VCaP (cell line): ENCODE measurements at regions not wholly inside any gene's neighbourhood (a gene's known extent, or its start where the extent isn't known, plus 50 kb on each side); places are given as distances from the start of the nearest gene placed in this dataset.

Experiments used
- H3K27ac ChIP-seq: fragments of 450-650 bp; 2 replicates; pipeline ENCODE4 v1.5.1; 2017
- TF ChIP-seq, protein P1 (sequence below): fragments of 450-650 bp; conservative IDR thresholded peaks from 2 replicates; pipeline ENCODE4 v1.5.1; 2017; ENCODE audit warnings: mild to moderate bottlenecking, moderate library complexity

DNA sequence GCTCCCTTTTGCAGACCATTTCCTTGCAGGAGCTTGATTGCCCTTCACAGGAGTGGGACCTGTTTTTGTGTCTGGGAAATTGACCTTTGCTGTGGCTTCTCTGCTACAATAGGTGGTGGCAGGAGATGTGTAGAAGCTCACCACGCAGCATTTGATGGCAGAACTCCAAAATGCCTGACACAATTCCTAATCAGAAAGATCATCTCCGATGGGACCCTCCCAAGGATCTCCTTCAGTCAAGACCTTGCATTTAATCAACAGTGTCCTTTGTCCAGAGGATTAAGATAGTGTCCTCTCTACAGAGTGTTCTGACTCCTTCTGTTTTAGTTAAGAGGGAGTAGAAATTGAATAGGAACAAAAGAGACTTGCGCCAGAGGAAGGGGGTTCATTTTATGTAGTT lies 83.6 kb upstream of the DDHD1 start:
- TF ChIP-seq, protein P1, sequence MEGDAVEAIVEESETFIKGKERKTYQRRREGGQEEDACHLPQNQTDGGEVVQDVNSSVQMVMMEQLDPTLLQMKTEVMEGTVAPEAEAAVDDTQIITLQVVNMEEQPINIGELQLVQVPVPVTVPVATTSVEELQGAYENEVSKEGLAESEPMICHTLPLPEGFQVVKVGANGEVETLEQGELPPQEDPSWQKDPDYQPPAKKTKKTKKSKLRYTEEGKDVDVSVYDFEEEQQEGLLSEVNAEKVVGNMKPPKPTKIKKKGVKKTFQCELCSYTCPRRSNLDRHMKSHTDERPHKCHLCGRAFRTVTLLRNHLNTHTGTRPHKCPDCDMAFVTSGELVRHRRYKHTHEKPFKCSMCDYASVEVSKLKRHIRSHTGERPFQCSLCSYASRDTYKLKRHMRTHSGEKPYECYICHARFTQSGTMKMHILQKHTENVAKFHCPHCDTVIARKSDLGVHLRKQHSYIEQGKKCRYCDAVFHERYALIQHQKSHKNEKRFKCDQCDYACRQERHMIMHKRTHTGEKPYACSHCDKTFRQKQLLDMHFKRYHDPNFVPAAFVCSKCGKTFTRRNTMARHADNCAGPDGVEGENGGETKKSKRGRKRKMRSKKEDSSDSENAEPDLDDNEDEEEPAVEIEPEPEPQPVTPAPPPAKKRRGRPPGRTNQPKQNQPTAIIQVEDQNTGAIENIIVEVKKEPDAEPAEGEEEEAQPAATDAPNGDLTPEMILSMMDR, result no peak

DNA sequence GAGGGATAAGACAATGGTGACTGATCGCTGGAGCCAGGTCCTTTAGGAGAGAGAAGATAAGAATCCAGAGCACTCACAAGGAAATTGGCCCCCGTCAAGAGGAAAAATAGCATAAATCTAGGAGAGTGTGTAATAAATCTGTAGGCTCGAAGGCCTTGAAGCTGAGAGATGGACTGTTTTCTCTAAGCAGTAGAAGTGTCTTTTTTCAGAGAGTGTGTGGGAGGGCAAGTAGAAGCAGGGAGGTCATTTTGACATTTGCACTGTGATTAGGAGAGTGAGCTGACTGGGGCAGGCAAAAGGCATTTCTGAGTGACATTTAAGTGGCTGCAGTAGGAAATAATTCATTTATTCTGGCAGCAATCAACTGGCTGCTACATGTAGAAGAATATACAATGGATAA lies 78.0 kb upstream of the DDHD1 start:
- no peak overlapping the region for H3K27ac ChIP-seq
- TF ChIP-seq, protein P1, result no peak

More for the DNA sequence above, 83.6 kb upstream of the DDHD1 start:
- H3K27ac ChIP-seq, result no peak overlapping the region

DNA sequence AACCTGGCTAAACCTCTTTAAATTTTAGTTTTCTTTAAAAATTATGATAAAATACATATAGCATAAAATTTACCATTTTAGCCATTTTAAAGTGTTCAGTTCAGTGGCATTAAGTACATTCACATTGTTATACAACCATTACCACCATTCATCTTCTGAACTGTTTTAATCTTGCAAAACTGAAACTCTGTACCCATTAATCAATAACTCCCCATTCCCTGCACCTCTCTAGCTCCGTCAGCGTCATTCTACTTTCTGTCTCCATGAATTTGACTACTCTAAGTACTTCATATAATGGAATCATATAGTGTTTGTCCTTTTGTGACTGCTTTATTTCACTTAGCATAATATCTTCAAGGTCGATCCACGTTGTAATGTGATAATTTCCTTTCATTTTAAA lies 75.8 kb upstream of the DDHD1 start:
- H3K27ac ChIP-seq, result no peak overlapping the region
- TF ChIP-seq, protein P1, result no peak

DNA sequence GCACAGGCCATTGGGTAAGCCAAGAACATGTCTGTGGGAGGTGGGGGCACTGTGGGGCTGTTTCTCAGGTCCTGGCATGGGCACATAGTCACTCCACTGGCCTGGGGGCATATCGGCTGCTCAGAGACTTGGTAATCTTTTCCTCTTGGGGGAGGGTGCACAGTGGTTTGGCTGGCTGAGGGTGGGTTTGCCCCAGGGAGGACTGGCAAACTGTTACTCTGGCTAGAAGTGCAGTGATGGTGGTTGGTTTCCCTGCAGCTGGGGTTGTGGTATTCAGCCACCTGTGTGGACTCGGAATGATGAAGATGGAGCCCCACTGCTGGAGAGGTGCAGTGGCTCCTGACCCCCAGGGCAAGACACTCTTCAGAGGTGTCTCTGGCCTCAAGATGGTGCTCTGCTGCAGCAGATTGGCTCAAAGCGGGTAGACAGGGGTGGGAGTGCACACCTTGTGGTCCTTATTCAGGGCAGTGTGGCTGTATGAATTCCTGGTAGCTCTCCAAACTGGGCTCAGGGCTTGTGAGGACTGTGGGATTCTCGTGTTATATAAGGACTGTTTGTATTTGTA lies 74.1 kb upstream of the DDHD1 start:
- TF ChIP-seq, protein P1, result no peak
- no peak overlapping the region for H3K27ac ChIP-seq

DNA sequence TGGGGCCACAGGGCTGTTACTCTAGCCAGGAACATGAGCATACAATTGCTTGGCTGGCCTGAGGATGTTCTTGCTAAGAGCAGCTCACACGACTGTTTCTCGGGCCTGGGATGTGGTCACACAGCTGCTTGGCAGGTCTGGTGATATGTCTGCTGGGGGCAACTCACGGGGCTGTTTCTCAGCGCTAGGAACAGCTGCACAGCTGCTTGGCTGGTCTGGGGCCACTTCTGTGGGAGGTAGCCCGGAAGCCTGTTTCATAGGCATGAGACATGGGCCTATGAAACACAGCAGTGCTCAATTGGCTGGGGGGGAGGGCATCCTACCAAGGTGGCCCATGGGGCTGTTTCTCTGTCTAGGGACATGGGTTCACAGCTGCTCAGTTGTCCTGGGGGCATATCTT lies 73.4 kb upstream of the DDHD1 start:
- H3K27ac ChIP-seq, result no peak overlapping the region
- TF ChIP-seq, protein P1, result no peak

DNA sequence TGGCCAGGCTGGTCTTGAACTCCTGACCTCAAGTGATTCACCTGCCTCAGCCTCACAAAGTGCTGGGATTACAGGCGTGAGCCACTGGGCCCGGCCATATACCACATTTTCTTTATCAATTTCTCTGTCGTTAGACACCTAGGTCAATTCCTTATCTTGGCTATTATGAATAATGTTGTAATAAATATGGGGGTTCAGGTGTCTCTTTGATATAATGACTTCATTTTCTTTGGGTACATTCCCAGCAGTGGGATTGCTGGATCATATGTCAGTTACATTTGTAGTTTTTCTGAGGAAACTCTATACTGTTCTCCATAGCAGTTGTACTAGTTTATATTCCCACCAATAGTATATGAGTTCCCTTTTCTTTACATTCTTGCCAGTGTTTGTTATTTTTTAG lies 67.8 kb upstream of the DDHD1 start:
- no peak overlapping the region for H3K27ac ChIP-seq
- TF ChIP-seq, protein P1, result no peak

DNA sequence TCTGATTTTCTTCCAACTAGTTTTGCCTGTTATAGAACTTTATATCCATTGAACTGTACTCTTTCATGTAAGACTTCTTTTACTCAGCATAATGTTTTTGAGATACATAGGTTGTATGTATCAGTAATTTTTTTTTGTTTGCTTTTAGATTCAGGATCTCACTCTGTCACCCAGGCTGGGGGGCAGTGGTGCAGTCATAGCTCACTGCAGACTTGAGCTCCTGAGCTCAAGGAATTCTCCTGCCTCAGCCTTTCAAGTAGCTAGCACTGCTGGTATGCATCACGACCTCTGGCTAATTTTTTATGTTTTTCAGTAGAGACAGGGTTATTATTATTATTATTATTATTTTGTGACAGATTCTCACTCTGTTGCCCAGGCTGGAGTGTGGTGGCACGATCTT lies 65.0 kb upstream of the DDHD1 start:
- H3K27ac ChIP-seq, result peak overlapping the region; percentile 46; the same call in 1 of the 2 replicates
- TF ChIP-seq, protein P1, result no peak
